ENCODE measurements at regions not wholly inside any gene's neighbourhood (a gene's known extent, or its start where the extent isn't known, plus 50 kb on each side); places are given as distances from the start of the nearest gene placed in this dataset.

- TF ChIP-seq EZH2phosphoT487 (IDR thresholded peaks at IDR 0.05; ENCODE audit: low read depth, severe bottlenecking, unreplicated experiment) (no peak), CTCF (IDR thresholded peaks at IDR 0.05; ENCODE audit: poor library complexity) (no peak), EZH2 (IDR thresholded peaks at IDR 0.05; ENCODE audit: borderline replicate concordance) (no peak)
Measured at GRCh38 chr13:71079638-71080037, 787.4 kb downstream of the DACH1 start.

All from hepatocyte (in vitro differentiated cells).